ENCODE measurements at regions not wholly inside any gene's neighbourhood (a gene's known extent, or its start where the extent isn't known, plus 50 kb on each side); places are given as distances from the start of the nearest gene placed in this dataset.

GRCh38 chr12:112734859-112735695 lies 56.5 kb upstream of the RPH3A start:
- TF ChIP-seq CTCF (IDR thresholded peaks at IDR 0.05 in 8 of 11, conservative IDR thresholded peaks at IDR 0.05 in 3 of 11) (no peak), POLR2A (IDR thresholded peaks at IDR 0.05) (no peak), POLR2AphosphoS5 (IDR thresholded peaks at IDR 0.05) (no peak)
